K562 (cell line): ENCODE measurements at regions not wholly inside any gene's neighbourhood (a gene's known extent, or its start where the extent isn't known, plus 50 kb on each side); places are given as distances from the start of the nearest gene placed in this dataset.

Experiments used
- ATAC-seq: fragments of 200-7000 bp; cut with Tn5 transposase; 3 replicates; pipeline ENCODE4 v1.9.1; 2020; ENCODE audit warnings: moderate library complexity
- BruUV-seq: library from RNA; stranded (reverse); fragments of 400-500 nt; replicated peaks from 2 replicates; lab custom pipeline; 2021; lab: Mats Ljungman, UMichigan
- CTCF ChIA-PET: fragments of 300-600 bp; formaldehyde crosslinking; extraction: SDS; loops from one replicate; lab custom pipeline; 2021; ENCODE audit warnings: low intra/inter-chr PET ratio; lab: Yijun Ruan, JAX
- POLR2A ChIA-PET: fragments of 300-600, 350-650 bp; sonication (Branson Sonifier 250); formaldehyde crosslinking; extraction: SDS; loops from one replicate; lab custom pipeline; 2021; ENCODE audit warnings: antibody characterized with exemption, inconsistent platforms; lab: Yijun Ruan, JAX
- DNase-seq, 4 experiments: peaks; one replicate each; pipeline versions ENCODE4 v3.0.0 to v3.0.0-alpha.2; 2011 to 2018; ENCODE audit warnings: low spot score in 3 of 4, mixed read lengths in 3 of 4; ENCODE audit errors: extremely low read depth in 1 of 4
- FAIRE-seq: peaks from 2 replicates; lab custom pipeline; 2011; peaks lifted over from hg19 to GRCh38; lab: Jason Lieb, UNC
- H2AFZ ChIP-seq: 2 replicates; pipeline ENCODE4 v1.6.0; 2011; ENCODE audit warnings: low read depth, low read length, control low read depth, inconsistent platforms
- H3K27ac ChIP-seq: fragments of 200-600 bp; 3 replicates; pipeline ENCODE4 v1.8.0; 2011; ENCODE audit warnings: low read depth, mild to moderate bottlenecking, control low read depth, inconsistent platforms, low read length, moderate library complexity, mixed read lengths; ENCODE audit errors: extremely low read depth
- H3K27me3 ChIP-seq, 2 experiments: fragments of 300-600 bp in 1 of 2; 2 replicates in 1 of 2; 3 replicates in 1 of 2; pipeline versions ENCODE4 v1.6.0 to v1.8.0; 2011; ENCODE audit warnings: inconsistent platforms in 2 of 2, low read length in 2 of 2, mild to moderate bottlenecking in 1 of 2, mixed read lengths in 1 of 2, moderate library complexity in 1 of 2; ENCODE audit not compliant: control insufficient read depth in 2 of 2, insufficient read depth in 2 of 2
- H3K36me3 ChIP-seq: fragments of 300-600 bp; 3 replicates; pipeline ENCODE4 v1.8.0; 2011; ENCODE audit warnings: mild to moderate bottlenecking, low read length, inconsistent platforms; ENCODE audit not compliant: control insufficient read depth, insufficient read depth
- H3K4me1 ChIP-seq, 2 experiments: fragments of 200-600 bp in 1 of 2; replicated peaks in 1 of 2; 2 replicates in 1 of 2; 3 replicates in 1 of 2; pipeline versions ENCODE4 v1.5.1 to v1.8.0; 2011; ENCODE audit warnings: inconsistent platforms in 2 of 2, low read length in 2 of 2, mild to moderate bottlenecking in 1 of 2, mixed read lengths in 1 of 2, moderate library complexity in 1 of 2; ENCODE audit not compliant: control insufficient read depth in 2 of 2, insufficient read depth in 2 of 2
- H3K4me2 ChIP-seq: 2 replicates; pipeline ENCODE4 v1.6.1; 2011; ENCODE audit warnings: low read length, control low read depth, inconsistent platforms, mixed read lengths; ENCODE audit not compliant: insufficient read depth
- H3K4me3 ChIP-seq: fragments of 200-600 bp; sonication (generic), shearing (Covaris generic); 2 replicates; pipeline ENCODE4 v1.5.1; 2016; ENCODE audit warnings: control low read depth, inconsistent platforms
- H3K79me2 ChIP-seq: fragments of 200-600 bp; 3 replicates; pipeline ENCODE4 v1.8.0; 2011; ENCODE audit warnings: low read length, inconsistent platforms; ENCODE audit not compliant: control insufficient read depth, insufficient read depth
- H3K9ac ChIP-seq, 2 experiments: 2 replicates each; pipeline versions ENCODE4 v1.6.0 to v1.6.1; 2011; ENCODE audit warnings: low read depth in 2 of 2, low read length in 2 of 2, control low read depth in 1 of 2, inconsistent platforms in 1 of 2, mild to moderate bottlenecking in 1 of 2, mixed read lengths in 1 of 2; ENCODE audit not compliant: insufficient read depth in 1 of 2
- H3K9me1 ChIP-seq: one replicate; pipeline ENCODE4 v1.6.0; 2011; ENCODE audit warnings: inconsistent platforms, mild to moderate bottlenecking, low read length, moderate library complexity; ENCODE audit not compliant: control insufficient read depth, insufficient read depth
- H3K9me3 ChIP-seq: replicated peaks from 2 replicates; pipeline ENCODE4 v1.5.1; 2011; ENCODE audit warnings: low read depth, low read length, inconsistent platforms; ENCODE audit not compliant: control insufficient read depth, insufficient read depth
- H4K20me1 ChIP-seq: replicated peaks from 2 replicates; pipeline ENCODE4 v1.6.1; 2011; ENCODE audit warnings: low read length, inconsistent platforms, mixed read lengths; ENCODE audit not compliant: control insufficient read depth, insufficient read depth
- CTCFL ChIP-seq: IDR thresholded peaks from 2 replicates; pipeline ENCODE4 v1.6.1; 2011; ENCODE audit warnings: borderline replicate concordance, low read depth, mild to moderate bottlenecking, moderate library complexity, low read length; ENCODE audit not compliant: insufficient read depth, poor library complexity, severe bottlenecking
- GMEB1 ChIP-seq: fragments of 250-450 bp; sonication (Bioruptor Pico); IDR thresholded peaks from 2 replicates; pipeline ENCODE4 v1.4.0; 2020; ENCODE audit warnings: mild to moderate bottlenecking
- MYNN ChIP-seq, 2 experiments: sonication (generic); formaldehyde crosslinking in 1 of 2; IDR thresholded peaks; 2 replicates each; pipeline versions ENCODE4 v1.5.0 to v1.6.1; 2016 to 2020; ENCODE audit warnings: antibody characterized with exemption in 1 of 2, missing genetic modification reagents in 1 of 2
- TFE3 ChIP-seq: fragments of 450-650 bp; formaldehyde crosslinking; IDR thresholded peaks from 2 replicates; pipeline ENCODE4 v1.4.0; 2020; ENCODE audit warnings: mild to moderate bottlenecking, mixed read lengths
- WGBS: fragments of 100-300 bp; shearing (Covaris generic); methylation state at CpG from one replicate; pipeline ENCODE4 v1.1.6; 2016; ENCODE audit warnings: low coverage, mixed read lengths; ENCODE audit not compliant: insufficient coverage; ENCODE audit errors: missing lambda C conversion rate; 5-methylcytosine and 5-hydroxymethylcytosine counted together
- in situ Hi-C: fragments of 300-500 bp; cut with MboI; formaldehyde crosslinking; loops from 4 replicates; pipeline ENCODE4 v1.15.0; 2018; ENCODE audit warnings: inconsistent platforms, mixed read lengths
- intact Hi-C: fragments of 100-400 bp; cut with micrococcal nuclease; formaldehyde crosslinking; loops from 2 replicates; pipeline ENCODE4 v1.14.2; 2022

GRCh38 chr18:41372046-41372665 is 582.9 kb upstream of the PIK3C3 start:
- no peaks in the 10 kb centered on the region for H4K20me1 ChIP-seq
- no peak for FAIRE-seq

More at GRCh38 chr18:41372046-41372665, 582.9 kb upstream of the PIK3C3 start:
- H3K4me3 ChIP-seq: no peak overlapping the region
- no peaks in the 10 kb centered on the region for H3K79me2 ChIP-seq
- no peak for DNase-seq
- no peak for ATAC-seq
- H3K27me3 ChIP-seq: no peaks in the 10 kb centered on the region
- no peak overlapping the region for H2AFZ ChIP-seq
- intact Hi-C loops (no loop called here), in situ Hi-C loops (no loop called here)
- no peak overlapping the region for H3K9ac ChIP-seq
- no peaks in the 10 kb centered on the region; the same call in 1 of the 2 replicates for H3K9me3 ChIP-seq
- H3K9me1 ChIP-seq: no peaks in the 10 kb centered on the region
- no peak overlapping the region for H3K4me2 ChIP-seq
- no peak overlapping the region for H3K27ac ChIP-seq
- BruUV-seq: no TSS peak
- no peaks in the 10 kb centered on the region for H3K36me3 ChIP-seq
- TF ChIP-seq GMEB1 (CRISPR knock-in tag) (no peak), CTCFL (no peak), MYNN (IDR thresholded peaks at IDR 0.05) (no peak), MYNN (CRISPR knock-in tag; IDR thresholded peaks at IDR 0.05) (no peak), TFE3 (CRISPR knock-in tag) (no peak)
- TF ChIP-seq, all 486 proteins: peak for 0
- WGBS: under 1% methylated on average over 10 of the region's 10 CpGs
- CTCF ChIA-PET: no interaction called here
- POLR2A ChIA-PET: no interaction called here
- H3K4me1 ChIP-seq: no peaks in the 10 kb centered on the region
